A549 (cell line): ENCODE measurements at regions not wholly inside any gene's neighbourhood (a gene's known extent, or its start where the extent isn't known, plus 50 kb on each side); places are given as distances from the start of the nearest gene placed in this dataset.
A peak's percentile ranks its signal among the peaks of the same experiment; 100 is the strongest.

Source experiments
- ATAC-seq, 2 experiments: fragments of 200-7000 bp in 1 of 2; fragments of >200 bp in 1 of 2; cut with Nextera tagmentation in 1 of 2; cut with Tn5 transposase in 1 of 2; 3 replicates each; pipeline versions ENCODE4 v1.8.0 to v1.9.1; 2018 to 2020; ENCODE audit warnings: mild to moderate bottlenecking in 1 of 2, moderate library complexity in 1 of 2
- CTCF ChIA-PET: fragments of 300-600 bp; sonication (Branson Sonifier 250); formaldehyde crosslinking; extraction: SDS; loops from one replicate; lab custom pipeline; 2021; ENCODE audit warnings: antibody characterized with exemption, inconsistent platforms; lab: Yijun Ruan, JAX
- POLR2A ChIA-PET: fragments of 350-600 bp; formaldehyde crosslinking; extraction: SDS; loops from one replicate; lab custom pipeline; 2021; ENCODE audit warnings: antibody characterized with exemption, inconsistent platforms; lab: Yijun Ruan, JAX
- DNase-seq, 2 experiments: peaks; one replicate each; pipeline versions ENCODE4 v3.0.0 to v3.0.0-alpha.2; 2011 to 2016; ENCODE audit warnings: low read depth in 1 of 2, low spot score in 1 of 2
- FAIRE-seq: peaks from 2 replicates; lab custom pipeline; 2011; peaks lifted over from hg19 to GRCh38; lab: Jason Lieb, UNC
- H3K27ac ChIP-seq, 2 experiments: fragments of >200 bp; sonication (Bioruptor Twin); formaldehyde crosslinking; 3 replicates each; pipeline ENCODE4 v1.5.1; 2016 to 2017
- H3K4me1 ChIP-seq: fragments of >200 bp; sonication (Bioruptor Twin); formaldehyde crosslinking; 3 replicates; pipeline ENCODE4 v1.6.1; 2016
- H3K4me2 ChIP-seq: fragments of >200 bp; sonication (Bioruptor Twin); formaldehyde crosslinking; 3 replicates; pipeline ENCODE4 v1.6.1; 2016
- H3K4me3 ChIP-seq: fragments of >200 bp; sonication (Bioruptor Twin); formaldehyde crosslinking; 3 replicates; pipeline ENCODE4 v1.5.1; 2016
- H3K9me3 ChIP-seq: fragments of >200 bp; sonication (Bioruptor Twin); formaldehyde crosslinking; 3 replicates; pipeline ENCODE4 v1.6.1; 2016
- CHD2 ChIP-seq: fragments of 150-350 bp; IDR thresholded peaks from 2 replicates; pipeline ENCODE4 v1.6.1; 2014; ENCODE audit warnings: low read length; ENCODE audit not compliant: partially characterized antibody
- CTCF ChIP-seq: fragments of >200 bp; sonication (Bioruptor Twin); formaldehyde crosslinking; IDR thresholded peaks from 3 replicates; pipeline ENCODE4 v1.5.1; 2016
- E2F6 ChIP-seq: IDR thresholded peaks from 2 replicates; pipeline ENCODE4 v1.6.1; 2012; ENCODE audit warnings: low read depth, borderline replicate concordance
- EHF ChIP-seq: fragments of 250-450 bp; sonication (Bioruptor Pico); IDR thresholded peaks from 2 replicates; pipeline ENCODE4 v1.5.0; 2020; ENCODE audit warnings: mild to moderate bottlenecking
- ELK1 ChIP-seq: fragments of 150-350 bp; IDR thresholded peaks from 2 replicates; pipeline ENCODE4 v1.6.1; 2014; ENCODE audit warnings: low read depth, mild to moderate bottlenecking, low read length
- ESRRA ChIP-seq: fragments of 150-350 bp; IDR thresholded peaks from 2 replicates; pipeline ENCODE4 v1.6.1; 2014; ENCODE audit warnings: mild to moderate bottlenecking, low read length, borderline replicate concordance
- GATA3 ChIP-seq: IDR thresholded peaks from 2 replicates; pipeline ENCODE4 v1.6.1; 2012; ENCODE audit warnings: borderline replicate concordance
- HES2 ChIP-seq: fragments of >200 bp; sonication (Bioruptor Twin); formaldehyde crosslinking; IDR thresholded peaks from 2 replicates; pipeline ENCODE4 v1.6.1; 2016
- HMGXB4 ChIP-seq: fragments of 250-450 bp; sonication (Bioruptor Pico); IDR thresholded peaks from 2 replicates; pipeline ENCODE4 v1.5.0; 2021; ENCODE audit warnings: mild to moderate bottlenecking, moderate library complexity, borderline replicate concordance
- HOXA7 ChIP-seq: fragments of 250-450 bp; sonication (Bioruptor Pico); IDR thresholded peaks from 2 replicates; pipeline ENCODE4 v1.5.0; 2020; ENCODE audit warnings: mild to moderate bottlenecking, moderate library complexity
- HOXB13 ChIP-seq: fragments of 250-450 bp; sonication (Bioruptor Pico); IDR thresholded peaks from 2 replicates; pipeline ENCODE4 v1.5.0; 2020; ENCODE audit warnings: low read depth, mild to moderate bottlenecking, moderate library complexity
- HOXB5 ChIP-seq: fragments of 250-450 bp; sonication (Bioruptor Pico); IDR thresholded peaks from 2 replicates; pipeline ENCODE4 v1.5.0; 2020; ENCODE audit warnings: mild to moderate bottlenecking, moderate library complexity
- JUNB ChIP-seq: fragments of >200 bp; sonication (Bioruptor Twin); formaldehyde crosslinking; IDR thresholded peaks from 2 replicates; pipeline ENCODE4 v1.6.1; 2016
- MAFK ChIP-seq: fragments of 450-650 bp; IDR thresholded peaks from 2 replicates; pipeline ENCODE4 v1.6.1; 2014; ENCODE audit not compliant: partially characterized antibody
- POLR2A ChIP-seq: IDR thresholded peaks from 2 replicates; pipeline ENCODE4 v1.6.1; 2012; ENCODE audit warnings: mild to moderate bottlenecking, low read length
- POLR2AphosphoS2 ChIP-seq: conservative IDR thresholded peaks from 2 replicates; pipeline ENCODE4 v1.6.1; 2012; ENCODE audit warnings: low read length, improper control_type of control experiment, inconsistent platforms
- RFX5 ChIP-seq: fragments of 450-650 bp; IDR thresholded peaks from 2 replicates; pipeline ENCODE4 v1.7.1; 2014; ENCODE audit warnings: antibody characterized with exemption, mild to moderate bottlenecking, moderate library complexity
- TFCP2L1 ChIP-seq: fragments of 250-450 bp; sonication (Bioruptor Pico); IDR thresholded peaks from 2 replicates; pipeline ENCODE4 v1.5.0; 2021; ENCODE audit warnings: mild to moderate bottlenecking
- USF2 ChIP-seq: fragments of 450-650 bp; IDR thresholded peaks from 2 replicates; pipeline ENCODE4 v1.6.1; 2014; ENCODE audit warnings: antibody characterized with exemption
- ZC3H11A ChIP-seq: fragments of 450-650 bp; IDR thresholded peaks from 2 replicates; pipeline ENCODE4 v1.6.1; 2014; ENCODE audit warnings: antibody characterized with exemption, mild to moderate bottlenecking
- ZFP36 ChIP-seq: fragments of 450-650 bp; IDR thresholded peaks from 2 replicates; pipeline ENCODE4 v1.6.1; 2014; ENCODE audit warnings: borderline replicate concordance; ENCODE audit not compliant: partially characterized antibody
- ZNF302 ChIP-seq: fragments of 250-450 bp; sonication (Bioruptor Pico); IDR thresholded peaks from 2 replicates; pipeline ENCODE4 v1.9.0; 2021; ENCODE audit warnings: inconsistent platforms, mild to moderate bottlenecking, moderate library complexity
- ZSCAN20 ChIP-seq: fragments of 250-450 bp; sonication (Bioruptor Pico); IDR thresholded peaks from 2 replicates; pipeline ENCODE4 v1.8.0; 2022; ENCODE audit warnings: mild to moderate bottlenecking, moderate library complexity
- WGBS: methylation state at CpG from one replicate; pipeline ENCODE4 v1.1.6; 2017; ENCODE audit errors: missing lambda C conversion rate; 5-methylcytosine and 5-hydroxymethylcytosine counted together

GRCh38 chr6:87912102-87912501 is 135.5 kb upstream of the SPACA1 start:
- ChIA-PET CTCF (interaction anchor here (1.4 kb wide), 1 partner anchor 17 kb away, joined by 3 read pairs; no protein-coding TSS in a partner anchor), POLR2A (no interaction called here)
- FAIRE-seq (no peak), ATAC-seq (no peak), DNase-seq (no peak)
- no peaks in the 10 kb centered on the region for H3K9me3 ChIP-seq
- no peak overlapping the region for H3K27ac ChIP-seq
- H3K4me1 ChIP-seq, result no peaks in the 10 kb centered on the region
- no peak overlapping the region for H3K4me3 ChIP-seq
- no peak overlapping the region for H3K4me2 ChIP-seq
- peak; percentile 51 for TF ChIP-seq ZC3H11A
- no peak for TF ChIP-seq RFX5
- no peak for TF ChIP-seq CHD2
- 75% methylated on average over 1 of the region's 1 CpG for WGBS

- Histone ChIP-seq H3K4me2 (no peak overlapping the region), H3K27ac (no peak overlapping the region), H3K4me1 (no peaks in the 10 kb centered on the region), H3K9me3 (no peaks in the 10 kb centered on the region), H3K4me3 (no peak overlapping the region)
- no peak for ATAC-seq
- no peak for FAIRE-seq
- DNase-seq, result no peak
- no peak for TF ChIP-seq ZNF302
- TF ChIP-seq ZC3H11A, result no peak
- no peak for TF ChIP-seq CTCF
- TF ChIP-seq USF2, result no peak
- no peak for TF ChIP-seq HMGXB4 (CRISPR knock-in tag)
- TF ChIP-seq POLR2AphosphoS2, result no peak
- 34% methylated on average over 8 of the region's 8 CpGs for WGBS
- ChIA-PET CTCF (no interaction called here), POLR2A (no interaction called here)
Measured at GRCh38 chr6:87909849-87910248, 137.8 kb upstream of the SPACA1 start.

- DNase-seq (no peak), ATAC-seq (no peak), FAIRE-seq (no peak)
- Histone ChIP-seq H3K4me1 (no peaks in the 10 kb centered on the region), H3K4me2 (no peak overlapping the region), H3K9me3 (no peaks in the 10 kb centered on the region), H3K4me3 (no peak overlapping the region), H3K27ac (no peak overlapping the region)
- 73% methylated on average over 6 of the region's 6 CpGs for WGBS
- no peak for TF ChIP-seq JUNB
- TF ChIP-seq HOXB5, result no peak
- no peak for TF ChIP-seq HOXB13 (CRISPR knock-in tag)
- TF ChIP-seq USF2, result no peak
- no peak for TF ChIP-seq ZFP36
- no peak for TF ChIP-seq E2F6
- no peak for TF ChIP-seq CHD2
- no peak for TF ChIP-seq POLR2A
- TF ChIP-seq HES2, result no peak
- TF ChIP-seq EHF (CRISPR knock-in tag), result no peak
- no peak for TF ChIP-seq GATA3
- TF ChIP-seq HOXA7 (CRISPR knock-in tag), result no peak
- TF ChIP-seq MAFK, result no peak
- no peak for TF ChIP-seq TFCP2L1 (CRISPR knock-in tag)
- no peak for TF ChIP-seq ESRRA
- no peak for TF ChIP-seq ZSCAN20 (CRISPR knock-in tag)
- TF ChIP-seq ELK1, result no peak
- ChIA-PET POLR2A (no interaction called here), CTCF (interaction anchor here (0.8 kb wide), 1 partner anchor 21 kb away, joined by 3 read pairs; no protein-coding TSS in a partner anchor)
Measured at GRCh38 chr6:87908978-87909811, 138.4 kb upstream of the SPACA1 start.
